Loucy (cell line): ENCODE measurements at regions not wholly inside any gene's neighbourhood (a gene's known extent, or its start where the extent isn't known, plus 50 kb on each side); places are given as distances from the start of the nearest gene placed in this dataset.

Experiments
- CTCF ChIP-seq: fragments of 200-600 bp; sonication (generic); conservative IDR thresholded peaks from 2 replicates; pipeline ENCODE4 v1.5.1; 2014; ENCODE audit warnings: mild to moderate bottlenecking, antibody characterized with exemption, low read length
- EZH2phosphoT487 ChIP-seq: fragments of 200-600 bp; IDR thresholded peaks from 2 replicates; pipeline ENCODE4 v1.6.1; 2018; ENCODE audit warnings: antibody characterized with exemption, mild to moderate bottlenecking, moderate library complexity, borderline replicate concordance

- TF ChIP-seq EZH2phosphoT487 (no peak), CTCF (no peak)
Measured at GRCh38 chr15:35998663-35999602, 453.0 kb upstream of the DPH6 start.
